BJ (cell line): ENCODE measurements at regions not wholly inside any gene's neighbourhood (a gene's known extent, or its start where the extent isn't known, plus 50 kb on each side); places are given as distances from the start of the nearest gene placed in this dataset.
"Not testable (repeated sequence)": the region's sequence is repeated elsewhere in the genome, so short reads cannot be mapped to it uniquely, and the experiment has no call there.

Experiments used
- CTCF ChIA-PET: fragments of 350-600 bp; formaldehyde crosslinking; extraction: SDS; loops from one replicate; lab custom pipeline; 2021; ENCODE audit warnings: antibody characterized with exemption, inconsistent platforms; lab: Yijun Ruan, JAX
- POLR2A ChIA-PET: fragments of 300-600 bp; sonication (Branson Sonifier 250); formaldehyde crosslinking; extraction: SDS; loops from one replicate; lab custom pipeline; 2021; ENCODE audit warnings: antibody characterized with exemption; lab: Charles Lee
- DNase-seq: peaks from one replicate; pipeline ENCODE4 v3.0.0-alpha.2; 2011; ENCODE audit warnings: low read depth
- H3K27me3 ChIP-seq: 2 replicates; pipeline ENCODE4 v1.6.0; 2011; ENCODE audit warnings: low read length; ENCODE audit not compliant: control insufficient read depth, insufficient read depth
- H3K36me3 ChIP-seq: 2 replicates; pipeline ENCODE4 v1.5.1; 2011; ENCODE audit warnings: low read length; ENCODE audit not compliant: control insufficient read depth, insufficient read depth
- H3K4me3 ChIP-seq: 2 replicates; pipeline ENCODE4 v1.5.1; 2011; ENCODE audit warnings: low read depth, mild to moderate bottlenecking, control low read depth, low read length
- TF ChIP-seq, protein P1 (sequence below): IDR thresholded peaks from 2 replicates; pipeline ENCODE4 v1.5.1; 2011; ENCODE audit warnings: low read depth, mild to moderate bottlenecking, control low read depth, inconsistent platforms, low read length, moderate library complexity; ENCODE audit not compliant: insufficient read depth

DNA sequence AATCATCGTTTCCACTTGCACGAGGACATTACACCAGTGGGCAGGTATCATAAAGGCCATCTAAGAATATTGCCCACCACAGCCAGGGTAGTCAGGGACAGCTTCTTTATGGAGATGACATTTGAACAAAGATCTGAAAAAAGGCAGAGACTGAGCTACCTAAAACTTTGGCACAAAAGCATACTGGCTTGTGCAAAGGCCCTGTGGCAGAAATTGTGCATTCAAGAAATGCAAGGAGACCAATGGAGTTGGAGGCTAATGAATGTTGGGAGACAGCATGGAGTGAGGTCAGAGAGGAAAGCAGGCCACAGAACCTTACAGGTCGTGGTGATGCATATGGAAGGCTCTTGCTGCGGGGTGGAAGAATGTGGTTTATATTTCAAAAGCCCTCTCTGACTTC lies 578.5 kb downstream of the BNC2 start:
- no peaks in the 10 kb centered on the region for H3K27me3 ChIP-seq
- no peak overlapping the region for H3K4me3 ChIP-seq
- TF ChIP-seq, protein P1, sequence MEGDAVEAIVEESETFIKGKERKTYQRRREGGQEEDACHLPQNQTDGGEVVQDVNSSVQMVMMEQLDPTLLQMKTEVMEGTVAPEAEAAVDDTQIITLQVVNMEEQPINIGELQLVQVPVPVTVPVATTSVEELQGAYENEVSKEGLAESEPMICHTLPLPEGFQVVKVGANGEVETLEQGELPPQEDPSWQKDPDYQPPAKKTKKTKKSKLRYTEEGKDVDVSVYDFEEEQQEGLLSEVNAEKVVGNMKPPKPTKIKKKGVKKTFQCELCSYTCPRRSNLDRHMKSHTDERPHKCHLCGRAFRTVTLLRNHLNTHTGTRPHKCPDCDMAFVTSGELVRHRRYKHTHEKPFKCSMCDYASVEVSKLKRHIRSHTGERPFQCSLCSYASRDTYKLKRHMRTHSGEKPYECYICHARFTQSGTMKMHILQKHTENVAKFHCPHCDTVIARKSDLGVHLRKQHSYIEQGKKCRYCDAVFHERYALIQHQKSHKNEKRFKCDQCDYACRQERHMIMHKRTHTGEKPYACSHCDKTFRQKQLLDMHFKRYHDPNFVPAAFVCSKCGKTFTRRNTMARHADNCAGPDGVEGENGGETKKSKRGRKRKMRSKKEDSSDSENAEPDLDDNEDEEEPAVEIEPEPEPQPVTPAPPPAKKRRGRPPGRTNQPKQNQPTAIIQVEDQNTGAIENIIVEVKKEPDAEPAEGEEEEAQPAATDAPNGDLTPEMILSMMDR, result no peak
- POLR2A ChIA-PET, result no interaction called here
- CTCF ChIA-PET, result no interaction called here
- H3K36me3 ChIP-seq, result no peaks in the 10 kb centered on the region
- DNase-seq, result no peak

DNA sequence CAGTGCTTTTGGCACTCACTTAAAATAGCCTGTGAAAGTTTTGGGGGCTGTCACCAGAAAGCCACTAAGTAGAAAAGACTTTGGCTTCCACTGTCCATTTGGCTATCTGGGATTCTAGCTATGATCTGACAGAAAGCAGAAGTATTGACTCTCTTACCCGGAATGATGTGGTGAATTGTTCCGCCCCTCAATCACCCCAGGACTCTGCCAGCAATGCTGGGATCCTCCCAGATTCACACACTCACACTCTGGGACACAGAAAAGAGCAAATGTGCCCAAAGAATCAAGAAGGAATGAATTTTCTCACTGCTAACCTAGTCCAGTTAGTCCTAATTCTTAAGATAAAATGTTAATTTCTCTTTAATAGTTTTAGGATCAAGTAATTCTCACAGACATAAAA lies 576.9 kb downstream of the BNC2 start:
- POLR2A ChIA-PET, result no interaction called here
- CTCF ChIA-PET, result no interaction called here
- H3K4me3 ChIP-seq, result no peak overlapping the region
- H3K36me3 ChIP-seq, result no peaks in the 10 kb centered on the region
- H3K27me3 ChIP-seq, result no peaks in the 10 kb centered on the region
- DNase-seq, result no peak
- TF ChIP-seq, protein P1, result no peak

DNA sequence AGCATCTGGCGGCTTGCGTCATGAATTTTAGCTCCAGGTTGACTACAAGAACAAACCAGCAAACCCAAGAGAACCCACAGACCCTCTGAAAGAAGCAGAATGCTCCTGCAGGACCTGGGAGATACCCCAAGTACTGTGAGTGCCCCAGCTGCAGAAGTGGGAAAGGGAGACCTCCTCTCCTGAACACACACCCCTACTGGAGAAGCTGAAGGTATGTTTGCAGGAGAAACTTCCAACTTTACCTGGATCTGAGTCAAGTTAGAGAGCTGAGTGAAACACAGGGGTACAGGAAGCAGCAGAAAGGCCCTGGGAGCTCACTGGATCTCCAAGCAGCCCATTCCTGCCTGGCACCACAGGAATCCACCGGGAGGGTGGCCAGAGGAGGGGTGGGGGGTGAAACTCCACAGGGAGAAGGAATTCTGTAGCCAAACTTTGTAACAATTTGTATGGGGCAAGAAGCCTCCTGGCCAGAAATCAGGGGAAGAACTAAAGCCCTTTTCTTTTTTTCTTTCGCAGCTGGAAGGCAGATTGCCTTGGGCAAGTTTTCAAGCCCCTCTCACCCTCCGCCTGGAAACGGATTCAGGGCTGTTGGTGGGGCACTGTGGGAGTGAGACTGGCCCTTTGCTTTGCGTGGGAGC lies 576.2 kb downstream of the BNC2 start:
- H3K36me3 ChIP-seq, result no peaks in the 10 kb centered on the region
- no peak for DNase-seq
- CTCF ChIA-PET, result no interaction called here
- H3K27me3 ChIP-seq, result no peaks in the 10 kb centered on the region
- POLR2A ChIA-PET, result no interaction called here
- H3K4me3 ChIP-seq, result no peak overlapping the region
- TF ChIP-seq, protein P1, result no peak

DNA sequence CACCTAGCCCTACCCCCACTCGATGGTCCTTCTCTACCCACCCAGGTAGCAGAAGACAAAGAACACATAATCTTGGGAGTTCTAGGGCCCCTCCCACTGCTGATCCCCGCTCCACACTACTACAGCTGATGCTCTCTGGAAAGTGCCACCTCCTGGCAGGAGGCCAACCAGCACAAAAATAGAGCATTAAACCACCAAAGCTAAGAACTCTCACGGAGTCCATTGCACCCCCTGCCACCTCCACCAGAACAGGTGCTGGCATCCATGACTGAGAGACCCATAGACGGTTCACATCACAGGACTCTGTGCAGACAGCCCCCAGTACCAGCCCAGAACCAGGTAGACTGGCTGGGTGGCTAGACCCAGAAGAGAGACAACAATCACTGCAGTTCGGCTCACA lies 575.5 kb downstream of the BNC2 start:
- H3K36me3 ChIP-seq, POLR2A ChIA-PET, H3K4me3 ChIP-seq, DNase-seq, H3K27me3 ChIP-seq: not testable (repeated sequence)
- CTCF ChIA-PET, result interaction anchor here (0.6 to 1.5 kb wide), 2 partner anchors 28 to 64 kb away, joined by 3 read pairs; no protein-coding TSS in a partner anchor

DNA sequence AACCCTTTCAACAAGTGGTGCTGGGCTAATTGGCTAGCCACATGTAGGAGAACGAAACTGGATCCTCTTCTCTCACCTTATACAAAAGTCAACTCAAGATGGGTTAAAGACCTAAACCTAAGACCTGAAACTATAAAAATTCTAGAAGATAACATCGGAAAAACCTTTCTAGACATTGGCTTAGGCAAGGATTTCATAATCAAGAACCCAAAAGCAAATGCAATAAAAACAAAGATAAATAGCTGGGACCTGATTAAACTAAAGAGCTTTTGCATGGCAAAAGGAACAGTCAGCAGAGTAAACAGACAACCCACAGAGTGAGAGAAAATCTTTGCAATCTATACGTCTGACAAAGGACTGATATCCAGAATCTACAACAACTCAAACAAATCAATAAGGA lies 571.1 kb downstream of the BNC2 start:
- H3K36me3 ChIP-seq, POLR2A ChIA-PET, H3K4me3 ChIP-seq, H3K27me3 ChIP-seq, DNase-seq: not testable (repeated sequence)
- CTCF ChIA-PET, result interaction anchor here (0.7 to 1.9 kb wide), 3 partner anchors 10 to 41 kb away, joined by 3 to 6 read pairs (median 4); no protein-coding TSS in a partner anchor

DNA sequence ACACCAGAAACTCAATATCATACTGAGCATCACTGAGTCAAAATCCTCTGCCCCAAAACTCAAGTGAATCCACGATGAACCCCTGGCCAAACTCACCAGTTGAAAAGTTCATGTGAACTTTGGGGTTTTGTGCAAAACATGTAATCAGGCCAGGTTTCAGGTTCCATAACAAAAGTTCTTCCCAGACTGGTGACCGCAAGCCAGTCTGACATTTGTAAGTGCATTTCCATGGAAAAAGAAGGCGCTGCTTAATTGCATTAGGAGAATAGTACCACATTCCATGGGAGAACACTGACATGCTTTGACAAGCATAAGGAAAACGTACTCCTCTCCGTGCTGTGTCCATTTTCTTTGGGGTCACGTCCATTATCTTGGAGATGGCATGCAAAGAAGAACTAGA lies 567.0 kb downstream of the BNC2 start:
- ChIA-PET CTCF (no interaction called here), POLR2A (no interaction called here)
- H3K27me3 ChIP-seq, result no peaks in the 10 kb centered on the region
- no peaks in the 10 kb centered on the region for H3K36me3 ChIP-seq
- no peak overlapping the region for H3K4me3 ChIP-seq
- TF ChIP-seq, protein P1, result no peak
- no peak for DNase-seq
